Psoas muscle (tissue), 7 donors: ENCODE measurements at regions not wholly inside any gene's neighbourhood (a gene's known extent, or its start where the extent isn't known, plus 50 kb on each side); places are given as distances from the start of the nearest gene placed in this dataset.
A peak's percentile ranks its signal among the peaks of the same experiment; 100 is the strongest.

Experiments used
- ATAC-seq, 4 donors: fragments of 200-7000 bp; cut with Tn5 transposase; one replicate each; pipeline ENCODE4 v1.9.1; 2020; ENCODE audit warnings: moderate library complexity in 3 of 4, mild to moderate bottlenecking in 2 of 4
- DNase-seq, 2 donors: peaks; one replicate each; pipeline ENCODE4 v3.0.0-alpha.2; 2020
- H3K27ac ChIP-seq: fragments of 200-600 bp; one replicate; pipeline ENCODE4 v1.8.0; 2022
- H3K27me3 ChIP-seq, 3 donors: fragments of 200-600 bp in 1 of 3; one replicate each; pipeline versions ENCODE4 v1.6.1 to v1.8.0; 2013 to 2022; ENCODE audit warnings: low read length in 2 of 3, mild to moderate bottlenecking in 2 of 3, moderate library complexity in 1 of 3; ENCODE audit not compliant: insufficient read depth in 3 of 3
- H3K36me3 ChIP-seq, 2 donors: fragments of 200-600 bp in 1 of 2; one replicate each; pipeline versions ENCODE4 v1.6.1 to v1.8.0; 2013 to 2022; ENCODE audit warnings: low read depth in 1 of 2, mild to moderate bottlenecking in 1 of 2, moderate library complexity in 1 of 2; ENCODE audit not compliant: insufficient read depth in 1 of 2
- H3K4me1 ChIP-seq: fragments of 200-600 bp; one replicate; pipeline ENCODE4 v1.8.0; 2022
- H3K4me3 ChIP-seq: fragments of 200-600 bp; one replicate; pipeline ENCODE4 v1.8.0; 2022; ENCODE audit warnings: mild to moderate bottlenecking
- H3K9me3 ChIP-seq: fragments of 200-600 bp; one replicate; pipeline ENCODE4 v1.8.0; 2022
- WGBS, 3 donors: extraction: QIAGEN DNeasy Blood & Tissue Kit; methylation state at CpG; one replicate each; pipeline versions ENCODE4 v1.1.6 to v1.1.7; 2013; 5-methylcytosine and 5-hydroxymethylcytosine counted together
- intact Hi-C, 2 donors: fragments of 100-400 bp; cut with DNase I; formaldehyde crosslinking; loops; one replicate each; pipeline versions ENCODE4 v1.11.0 to v1.14.2; 2022
- TF ChIP-seq, protein P1 (sequence below): fragments of 200-600 bp; IDR thresholded peaks from one replicate; pipeline ENCODE4 v1.8.0; 2022; ENCODE audit warnings: antibody characterized with exemption
- donor health status: healthy with polysubstance abuse.
- donor health status: DM: no; HTN: no; CAD: no; lungs with moderate emphysema.
- donor health status: Bipolar disorder and iron deficiency.
- donor health status: healthy.
- donor health status: DM: yes; HTN: yes; CAD: no.
- donor health status: DM: no; HTN: no; CAD: no.
- donor health status: DM: yes; HTN: yes; CAD: no.

DNA sequence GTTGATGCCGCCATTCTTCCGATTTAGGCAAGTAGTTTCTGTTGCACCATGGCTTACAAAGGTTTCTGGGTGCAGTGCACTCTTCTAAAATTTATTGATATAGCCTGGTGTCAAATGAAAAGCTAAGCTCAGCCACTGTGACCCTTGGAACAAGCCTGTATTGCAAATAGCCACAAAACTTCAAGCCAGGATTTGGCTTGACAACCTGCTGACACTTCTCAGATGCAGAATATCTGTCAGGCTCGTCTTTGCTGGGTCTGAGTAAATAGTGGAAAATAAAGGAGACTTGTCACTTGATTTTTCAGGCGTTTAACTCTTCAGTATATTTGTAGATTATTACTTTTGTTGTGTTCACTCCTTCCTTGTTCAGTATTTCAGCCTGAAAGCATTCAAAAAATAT, 871.8 kb downstream of the OTOL1 start:
- 32 to 49% (median 38%) methylated on average over 4 of the region's 4 CpGs for WGBS, 3 donors
- Histone ChIP-seq H3K36me3 (no peaks in the 10 kb centered on the region), H3K4me1 (peaks cover 21% of the 10 kb centered on the region), H3K4me3 (no peak overlapping the region), H3K9me3 (no peaks in the 10 kb centered on the region), H3K27me3 (no peaks in the 10 kb centered on the region), H3K27ac (no peak overlapping the region)
- DNase-seq: no peak
- no peak for ATAC-seq
- intact Hi-C loops: no loop called here
- TF ChIP-seq, protein P1, sequence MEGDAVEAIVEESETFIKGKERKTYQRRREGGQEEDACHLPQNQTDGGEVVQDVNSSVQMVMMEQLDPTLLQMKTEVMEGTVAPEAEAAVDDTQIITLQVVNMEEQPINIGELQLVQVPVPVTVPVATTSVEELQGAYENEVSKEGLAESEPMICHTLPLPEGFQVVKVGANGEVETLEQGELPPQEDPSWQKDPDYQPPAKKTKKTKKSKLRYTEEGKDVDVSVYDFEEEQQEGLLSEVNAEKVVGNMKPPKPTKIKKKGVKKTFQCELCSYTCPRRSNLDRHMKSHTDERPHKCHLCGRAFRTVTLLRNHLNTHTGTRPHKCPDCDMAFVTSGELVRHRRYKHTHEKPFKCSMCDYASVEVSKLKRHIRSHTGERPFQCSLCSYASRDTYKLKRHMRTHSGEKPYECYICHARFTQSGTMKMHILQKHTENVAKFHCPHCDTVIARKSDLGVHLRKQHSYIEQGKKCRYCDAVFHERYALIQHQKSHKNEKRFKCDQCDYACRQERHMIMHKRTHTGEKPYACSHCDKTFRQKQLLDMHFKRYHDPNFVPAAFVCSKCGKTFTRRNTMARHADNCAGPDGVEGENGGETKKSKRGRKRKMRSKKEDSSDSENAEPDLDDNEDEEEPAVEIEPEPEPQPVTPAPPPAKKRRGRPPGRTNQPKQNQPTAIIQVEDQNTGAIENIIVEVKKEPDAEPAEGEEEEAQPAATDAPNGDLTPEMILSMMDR: no peak

DNA sequence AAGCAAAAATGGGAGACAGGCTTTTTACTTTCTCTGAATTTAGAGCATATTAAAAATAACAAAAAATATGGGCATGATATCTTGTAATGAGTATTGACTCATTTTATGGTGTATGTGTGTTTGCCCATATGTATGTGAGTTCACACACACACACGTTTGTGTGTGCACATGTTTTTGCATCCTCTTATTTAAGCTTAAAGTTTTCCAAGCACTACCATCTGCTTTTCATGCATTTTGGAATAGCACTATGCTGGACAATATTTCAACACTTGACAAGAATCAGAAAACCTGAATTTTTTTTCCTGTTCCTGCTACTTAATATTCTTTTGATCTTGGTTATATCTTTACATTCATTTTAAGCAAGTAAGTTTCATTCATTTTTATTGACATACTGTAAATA, 872.7 kb downstream of the OTOL1 start:
- WGBS, 3 donors: 33 to 53% (median 48%) methylated on average over 1 of the region's 1 CpG
- Histone ChIP-seq H3K4me3 (no peak overlapping the region), H3K27ac (peak overlapping the region; percentile 27), H3K4me1 (peaks cover 21% of the 10 kb centered on the region), H3K27me3 (no peaks in the 10 kb centered on the region), H3K9me3 (no peaks in the 10 kb centered on the region), H3K36me3 (no peaks in the 10 kb centered on the region)
- DNase-seq: no peak
- no peak for ATAC-seq
- intact Hi-C loops: no loop called here
- TF ChIP-seq, protein P1: no peak

DNA sequence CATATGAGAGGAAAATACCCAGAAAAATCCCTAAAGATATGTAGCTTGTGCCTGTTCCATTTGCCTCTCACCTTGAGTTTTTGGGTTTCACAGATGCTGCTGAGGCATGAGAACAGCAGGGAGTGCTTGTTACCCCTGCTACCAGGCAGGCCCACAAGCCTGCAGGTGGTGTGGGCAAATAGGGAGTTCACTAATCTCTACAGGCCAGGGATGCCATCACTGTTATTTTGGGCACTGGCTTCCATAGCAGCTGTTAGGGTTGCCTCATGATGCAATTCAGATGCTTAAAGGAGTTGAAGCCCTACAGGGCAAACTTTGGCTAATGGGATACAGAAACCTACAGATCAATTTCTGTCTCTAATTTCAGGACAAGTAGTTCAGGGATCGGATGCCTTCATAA, 873.5 kb downstream of the OTOL1 start:
- peak in 1 of 2 donors; percentile 54 for DNase-seq
- peak overlapping the region; percentile 27 for H3K27ac ChIP-seq
- 19 to 50% (median 40%) methylated on average over 1 of the region's 1 CpG for WGBS, 3 donors

DNA sequence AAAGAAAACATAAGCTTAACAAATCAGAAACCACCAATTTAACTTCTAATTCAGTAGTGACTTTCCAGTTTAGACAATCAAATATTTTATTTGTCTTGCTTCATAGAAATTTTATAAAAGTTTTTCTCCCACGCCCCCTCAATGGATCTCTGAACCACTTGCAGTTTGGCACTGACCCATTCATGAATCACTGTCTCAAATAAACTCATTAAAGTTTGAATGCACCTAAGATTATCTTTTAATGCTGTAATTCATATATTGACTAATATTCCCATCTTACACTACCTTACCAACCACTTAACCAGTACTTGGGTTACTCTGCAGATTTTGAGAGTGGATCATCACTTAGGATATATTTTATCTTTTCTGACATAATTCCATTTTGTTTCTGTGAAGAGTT, 880.2 kb downstream of the OTOL1 start:
- intact Hi-C loops: no loop called here
- H3K4me3 ChIP-seq: no peak overlapping the region
- ATAC-seq (no peak), DNase-seq (no peak)
- H3K9me3 ChIP-seq: no peaks in the 10 kb centered on the region
- H3K27me3 ChIP-seq: no peaks in the 10 kb centered on the region
- H3K36me3 ChIP-seq: no peaks in the 10 kb centered on the region
- no peaks in the 10 kb centered on the region for H3K4me1 ChIP-seq
- WGBS, 3 donors: 65 to 73% (median 71%) methylated on average over 1 of the region's 1 CpG
- TF ChIP-seq, protein P1: no peak
- H3K27ac ChIP-seq: no peak overlapping the region

More for the DNA sequence above, 873.5 kb downstream of the OTOL1 start:
- intact Hi-C loops: no loop called here
- Histone ChIP-seq H3K4me3 (no peak overlapping the region), H3K36me3 (no peaks in the 10 kb centered on the region), H3K9me3 (no peaks in the 10 kb centered on the region), H3K4me1 (peaks cover 21% of the 10 kb centered on the region), H3K27me3 (no peaks in the 10 kb centered on the region)
- ATAC-seq: peak; percentile 80 to 97 (median 96)
- TF ChIP-seq, protein P1: no peak

DNA sequence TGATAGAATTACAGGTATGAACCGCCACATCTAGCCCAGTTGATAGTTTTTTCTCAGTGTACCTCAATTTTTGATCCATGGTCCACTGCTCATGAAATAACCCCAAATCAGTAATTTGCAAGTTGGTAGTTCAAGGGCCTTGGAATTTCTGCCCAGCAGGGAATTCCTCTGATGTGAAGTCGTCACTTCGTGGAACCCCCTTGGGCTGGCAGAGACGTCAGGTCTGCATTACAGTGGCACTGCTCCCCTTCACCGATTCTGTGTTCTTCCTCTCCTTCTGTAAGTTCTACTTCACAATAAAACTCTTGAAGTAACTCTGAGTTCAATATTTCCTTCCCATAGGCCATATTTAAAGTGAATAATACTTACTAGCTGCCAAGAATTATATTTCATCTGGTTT, 881.0 kb downstream of the OTOL1 start:
- no peak for DNase-seq
- H3K36me3 ChIP-seq: no peaks in the 10 kb centered on the region
- intact Hi-C loops: no loop called here
- H3K9me3 ChIP-seq: no peaks in the 10 kb centered on the region
- H3K27me3 ChIP-seq: no peaks in the 10 kb centered on the region
- H3K27ac ChIP-seq: no peak overlapping the region
- WGBS, 3 donors: 73 to 79% (median 75%) methylated on average over 5 of the region's 5 CpGs
- no peak overlapping the region for H3K4me3 ChIP-seq
- TF ChIP-seq, protein P1: no peak
- no peak for ATAC-seq
- no peaks in the 10 kb centered on the region for H3K4me1 ChIP-seq
